Retinal pigment epithelial cell (primary cell): ENCODE measurements at regions not wholly inside any gene's neighbourhood (a gene's known extent, or its start where the extent isn't known, plus 50 kb on each side); places are given as distances from the start of the nearest gene placed in this dataset.

Experiments
- DNase-seq: peaks from one replicate; pipeline ENCODE4 v3.0.0-alpha.2; 2010; ENCODE audit warnings: low read depth
- H3K4me3 ChIP-seq: 2 replicates; pipeline ENCODE4 v1.5.1; 2011; ENCODE audit warnings: mild to moderate bottlenecking, low read length, control low read depth, moderate library complexity
- TF ChIP-seq, protein P1 (sequence below): conservative IDR thresholded peaks from 2 replicates; pipeline ENCODE4 v1.5.1; 2011; ENCODE audit warnings: low read depth, low read length, control low read depth, inconsistent platforms

DNA sequence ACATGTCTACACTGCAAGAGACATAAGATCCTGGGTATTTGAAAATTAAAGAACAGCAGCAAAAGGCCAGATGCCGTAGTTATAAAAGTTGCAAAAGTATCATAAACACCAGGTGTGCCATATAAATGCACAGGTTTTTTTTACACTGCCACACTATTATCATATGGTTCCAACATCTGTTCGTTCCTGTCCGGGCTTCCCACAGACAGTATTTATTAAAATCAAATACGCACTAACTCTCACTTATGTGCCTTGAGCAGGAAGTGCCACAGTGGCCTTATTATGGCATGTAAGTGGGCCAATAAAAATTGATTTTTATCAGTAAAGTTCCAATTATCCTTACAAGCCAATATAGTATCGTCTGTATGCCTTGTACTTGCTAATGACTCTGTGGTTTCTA, 873.2 kb downstream of the RPA4 start:
- TF ChIP-seq, protein P1, sequence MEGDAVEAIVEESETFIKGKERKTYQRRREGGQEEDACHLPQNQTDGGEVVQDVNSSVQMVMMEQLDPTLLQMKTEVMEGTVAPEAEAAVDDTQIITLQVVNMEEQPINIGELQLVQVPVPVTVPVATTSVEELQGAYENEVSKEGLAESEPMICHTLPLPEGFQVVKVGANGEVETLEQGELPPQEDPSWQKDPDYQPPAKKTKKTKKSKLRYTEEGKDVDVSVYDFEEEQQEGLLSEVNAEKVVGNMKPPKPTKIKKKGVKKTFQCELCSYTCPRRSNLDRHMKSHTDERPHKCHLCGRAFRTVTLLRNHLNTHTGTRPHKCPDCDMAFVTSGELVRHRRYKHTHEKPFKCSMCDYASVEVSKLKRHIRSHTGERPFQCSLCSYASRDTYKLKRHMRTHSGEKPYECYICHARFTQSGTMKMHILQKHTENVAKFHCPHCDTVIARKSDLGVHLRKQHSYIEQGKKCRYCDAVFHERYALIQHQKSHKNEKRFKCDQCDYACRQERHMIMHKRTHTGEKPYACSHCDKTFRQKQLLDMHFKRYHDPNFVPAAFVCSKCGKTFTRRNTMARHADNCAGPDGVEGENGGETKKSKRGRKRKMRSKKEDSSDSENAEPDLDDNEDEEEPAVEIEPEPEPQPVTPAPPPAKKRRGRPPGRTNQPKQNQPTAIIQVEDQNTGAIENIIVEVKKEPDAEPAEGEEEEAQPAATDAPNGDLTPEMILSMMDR = no peak
- H3K4me3 ChIP-seq = no peak overlapping the region
- DNase-seq = no peak

DNA sequence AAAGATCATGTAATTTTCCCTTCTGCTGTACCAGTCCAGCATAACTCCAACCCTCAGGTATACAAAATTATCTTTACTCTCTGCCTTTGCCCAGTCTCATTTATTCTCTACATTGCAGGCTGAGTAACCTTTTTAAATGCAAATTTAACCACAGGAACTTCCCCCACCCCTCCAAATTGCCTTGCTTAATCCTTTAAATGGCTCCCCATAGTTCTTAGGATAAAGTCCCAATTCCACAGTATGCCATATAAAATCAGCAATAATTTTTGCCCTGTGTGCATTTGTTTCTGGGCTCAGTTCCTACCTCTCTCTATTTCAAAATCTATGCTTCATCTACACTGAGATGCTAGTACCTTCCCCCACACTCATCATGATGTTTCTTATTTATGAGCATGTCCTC, 879.7 kb downstream of the RPA4 start:
- no peak overlapping the region for H3K4me3 ChIP-seq
- TF ChIP-seq, protein P1 = no peak
- DNase-seq = no peak

DNA sequence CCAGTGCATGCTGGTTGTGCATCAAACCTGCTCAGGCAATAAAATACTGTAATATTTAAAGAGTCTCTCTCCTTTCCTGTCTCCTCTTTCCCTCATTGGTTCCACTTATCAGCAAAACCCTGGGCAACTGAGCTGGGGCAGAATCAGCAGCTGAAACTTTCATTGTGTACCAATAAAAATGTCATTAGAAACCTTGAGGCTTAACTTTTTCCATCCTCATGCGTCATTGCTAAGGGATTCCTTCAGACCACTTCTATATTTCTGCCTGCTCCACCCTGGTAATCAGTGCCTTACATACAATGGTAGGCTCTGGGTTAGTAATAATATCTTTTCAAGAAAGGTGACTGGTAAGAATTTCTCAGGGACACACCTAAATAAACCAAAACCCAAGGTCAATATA, 880.3 kb downstream of the RPA4 start:
- no peak for DNase-seq
- TF ChIP-seq, protein P1 = no peak
- no peak overlapping the region for H3K4me3 ChIP-seq

DNA sequence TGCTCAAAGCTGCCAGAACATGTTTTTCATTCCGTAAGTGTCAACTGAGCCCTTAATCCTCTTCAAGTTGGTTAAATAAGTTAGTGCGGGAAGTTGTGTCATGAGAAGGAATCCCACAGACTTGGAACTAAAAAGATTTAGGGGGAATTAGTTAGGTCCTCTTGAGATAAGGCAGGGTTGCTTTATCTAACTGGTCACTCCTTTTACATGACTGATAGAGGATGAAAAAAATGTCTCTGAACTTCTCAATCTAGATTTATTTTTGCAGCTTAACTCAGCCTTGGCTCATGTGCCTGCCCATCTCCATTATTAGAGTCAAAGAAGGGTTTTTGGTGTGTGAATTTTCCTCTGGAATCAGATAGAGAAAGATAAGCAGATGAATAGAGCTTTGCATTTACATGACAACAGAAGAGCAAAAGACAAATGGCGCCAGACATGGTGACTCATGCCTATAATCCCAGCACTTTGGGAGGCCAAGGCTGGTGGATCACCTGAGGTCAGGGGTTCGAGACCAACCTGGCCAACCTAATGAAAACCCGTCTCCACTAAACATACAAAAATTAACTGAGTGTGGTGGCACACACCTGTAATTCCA, 882.9 kb downstream of the RPA4 start:
- no peak overlapping the region for H3K4me3 ChIP-seq
- DNase-seq = peak; percentile 36
- TF ChIP-seq, protein P1 = no peak

DNA sequence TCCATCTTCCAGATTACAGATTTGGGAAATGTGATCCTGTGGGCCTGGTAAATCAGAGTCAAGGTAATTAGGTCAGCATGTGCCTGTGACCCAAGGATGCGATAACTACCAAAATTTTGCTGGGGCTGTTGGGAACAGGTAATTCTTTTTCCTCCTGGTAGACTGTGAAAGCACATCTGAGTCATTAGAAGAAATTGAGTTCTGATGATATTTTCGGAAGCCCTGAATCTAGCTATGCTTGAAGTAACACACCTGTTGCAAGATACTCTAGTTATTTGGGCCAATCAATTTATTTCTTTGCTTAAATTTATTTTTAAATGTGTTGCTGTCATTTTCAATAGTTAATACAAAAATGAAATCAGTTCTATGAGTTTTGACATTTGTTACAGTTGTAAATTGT, 903.6 kb downstream of the RPA4 start:
- TF ChIP-seq, protein P1 = no peak
- no peak for DNase-seq
- H3K4me3 ChIP-seq = no peak overlapping the region

DNA sequence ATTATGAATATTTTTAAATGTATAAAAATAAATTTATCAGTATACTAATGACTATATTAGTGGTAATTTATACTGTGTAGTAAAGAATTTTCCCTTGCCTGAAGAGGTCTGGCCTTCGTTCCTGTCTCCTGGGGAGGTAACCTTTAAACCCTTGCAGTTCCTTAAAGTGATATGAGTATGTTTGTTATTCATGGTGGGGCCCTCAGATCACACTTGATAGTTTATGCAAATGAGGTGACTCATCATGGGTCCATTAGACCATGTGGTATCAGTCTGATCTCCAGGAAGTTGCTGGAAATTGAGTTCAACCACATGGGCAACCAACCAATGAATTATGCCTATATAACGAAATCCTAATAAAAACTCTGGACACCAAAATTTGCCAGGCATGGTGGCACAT, 904.1 kb downstream of the RPA4 start:
- H3K4me3 ChIP-seq = no peak overlapping the region

DNA sequence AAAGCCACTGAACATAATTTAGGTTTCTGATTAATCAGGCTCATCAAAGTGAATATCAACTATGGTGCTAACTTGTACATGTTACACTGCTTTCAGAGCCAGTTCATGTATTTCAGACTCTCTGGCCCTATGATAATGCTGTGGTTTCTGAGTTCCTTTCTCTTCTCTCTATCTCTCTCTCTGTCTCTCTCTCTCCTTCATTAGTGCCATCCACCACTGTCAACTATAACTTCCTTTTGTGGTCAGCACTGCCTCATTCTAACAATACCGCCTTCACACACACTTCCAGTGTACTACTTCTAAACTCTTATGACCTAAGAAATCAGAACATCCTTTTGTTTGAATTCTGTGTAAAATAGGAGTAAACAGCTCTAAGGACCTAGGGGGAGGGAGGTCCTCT, 907.1 kb downstream of the RPA4 start:
- H3K4me3 ChIP-seq = no peak overlapping the region
- DNase-seq = no peak
- TF ChIP-seq, protein P1 = no peak

More for the DNA sequence above, 904.1 kb downstream of the RPA4 start:
- TF ChIP-seq, protein P1 = no peak
- DNase-seq = no peak
